Loucy (cell line): ENCODE measurements at regions not wholly inside any gene's neighbourhood (a gene's known extent, or its start where the extent isn't known, plus 50 kb on each side); places are given as distances from the start of the nearest gene placed in this dataset.

Source experiments
- EZH2phosphoT487 ChIP-seq: fragments of 200-600 bp; IDR thresholded peaks from 2 replicates; pipeline ENCODE4 v1.6.1; 2018; ENCODE audit warnings: antibody characterized with exemption, mild to moderate bottlenecking, moderate library complexity, borderline replicate concordance
- TF ChIP-seq, protein P1 (sequence below): fragments of 200-600 bp; sonication (generic); conservative IDR thresholded peaks from 2 replicates; pipeline ENCODE4 v1.5.1; 2014; ENCODE audit warnings: mild to moderate bottlenecking, antibody characterized with exemption, low read length

DNA sequence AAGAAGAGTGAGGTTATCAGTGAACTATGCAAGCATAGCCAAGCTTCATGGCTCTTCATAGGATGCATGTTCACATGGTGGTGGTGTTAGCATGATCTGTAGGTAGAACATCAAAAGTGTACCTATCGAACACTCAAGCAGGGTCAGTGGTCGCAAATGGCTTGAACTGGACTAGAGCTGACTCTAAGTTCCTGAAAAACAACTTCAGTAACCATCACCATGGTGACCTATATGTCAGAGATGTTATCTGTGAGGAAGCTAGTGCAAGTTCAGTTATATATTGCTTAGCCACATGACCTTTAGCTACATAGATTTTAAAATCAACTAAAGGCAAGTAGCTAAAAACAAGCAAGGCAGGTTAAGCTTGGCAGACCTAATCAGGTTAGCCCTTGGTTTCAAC lies 163.1 kb upstream of the AGR3 start:
- TF ChIP-seq, protein P1, sequence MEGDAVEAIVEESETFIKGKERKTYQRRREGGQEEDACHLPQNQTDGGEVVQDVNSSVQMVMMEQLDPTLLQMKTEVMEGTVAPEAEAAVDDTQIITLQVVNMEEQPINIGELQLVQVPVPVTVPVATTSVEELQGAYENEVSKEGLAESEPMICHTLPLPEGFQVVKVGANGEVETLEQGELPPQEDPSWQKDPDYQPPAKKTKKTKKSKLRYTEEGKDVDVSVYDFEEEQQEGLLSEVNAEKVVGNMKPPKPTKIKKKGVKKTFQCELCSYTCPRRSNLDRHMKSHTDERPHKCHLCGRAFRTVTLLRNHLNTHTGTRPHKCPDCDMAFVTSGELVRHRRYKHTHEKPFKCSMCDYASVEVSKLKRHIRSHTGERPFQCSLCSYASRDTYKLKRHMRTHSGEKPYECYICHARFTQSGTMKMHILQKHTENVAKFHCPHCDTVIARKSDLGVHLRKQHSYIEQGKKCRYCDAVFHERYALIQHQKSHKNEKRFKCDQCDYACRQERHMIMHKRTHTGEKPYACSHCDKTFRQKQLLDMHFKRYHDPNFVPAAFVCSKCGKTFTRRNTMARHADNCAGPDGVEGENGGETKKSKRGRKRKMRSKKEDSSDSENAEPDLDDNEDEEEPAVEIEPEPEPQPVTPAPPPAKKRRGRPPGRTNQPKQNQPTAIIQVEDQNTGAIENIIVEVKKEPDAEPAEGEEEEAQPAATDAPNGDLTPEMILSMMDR, result no peak
- TF ChIP-seq EZH2phosphoT487, result no peak
